ENCODE measurements at regions not wholly inside any gene's neighbourhood (a gene's known extent, or its start where the extent isn't known, plus 50 kb on each side); places are given as distances from the start of the nearest gene placed in this dataset.
A peak's percentile ranks its signal among the peaks of the same experiment; 100 is the strongest.

- no peak for DNase-seq (ENCODE audit: low read depth, low spot score)
Measured at GRCh38 chr7:130960208-130960988, 226.4 kb upstream of the KLF14 start.

GRCh38 chr7:130961128-130961601 is 227.2 kb upstream of the KLF14 start:
- DNase-seq (ENCODE audit: low read depth, low spot score) = no peak

GRCh38 chr7:130962109-130962508 is 228.1 kb upstream of the KLF14 start:
- DNase-seq (ENCODE audit: low read depth, low spot score) = no peak

GRCh38 chr7:130963339-130963738 is 229.3 kb upstream of the KLF14 start:
- DNase-seq (ENCODE audit: low read depth, low spot score) = no peak

GRCh38 chr7:130965515-130965914 is 231.5 kb upstream of the KLF14 start:
- no peak for DNase-seq (ENCODE audit: low read depth, low spot score)

- DNase-seq (ENCODE audit: low read depth, low spot score) = no peak
Measured at GRCh38 chr7:130966246-130967009, 232.4 kb upstream of the KLF14 start.

GRCh38 chr7:130970196-130970595 is 236.2 kb upstream of the KLF14 start:
- DNase-seq (ENCODE audit: low read depth, low spot score) = no peak

GRCh38 chr7:130970696-130971095 is 236.7 kb upstream of the KLF14 start:
- DNase-seq (ENCODE audit: low read depth, low spot score) = no peak

GRCh38 chr7:130971297-130971696 is 237.3 kb upstream of the KLF14 start:
- DNase-seq (ENCODE audit: low read depth, low spot score) = no peak

GRCh38 chr7:130972201-130972600 is 238.2 kb upstream of the KLF14 start:
- no peak for DNase-seq (ENCODE audit: low read depth, low spot score)

GRCh38 chr7:130973637-130974036 is 239.6 kb upstream of the KLF14 start:
- DNase-seq (ENCODE audit: low read depth, low spot score) = no peak

- DNase-seq (ENCODE audit: low read depth, low spot score) = no peak
Measured at GRCh38 chr7:130974169-130974568, 240.2 kb upstream of the KLF14 start.

GRCh38 chr7:130974794-130975193 is 240.8 kb upstream of the KLF14 start:
- no peak for DNase-seq (ENCODE audit: low read depth, low spot score)

- DNase-seq (ENCODE audit: low read depth, low spot score) = no peak
Measured at GRCh38 chr7:130975731-130976130, 241.7 kb upstream of the KLF14 start.

- peak; percentile 30 for DNase-seq (ENCODE audit: low read depth, low spot score)
Measured at GRCh38 chr7:130982160-130982638, 248.2 kb upstream of the KLF14 start.

- no peak for DNase-seq (ENCODE audit: low read depth, low spot score)
Measured at GRCh38 chr7:130982651-130983050, 248.6 kb upstream of the KLF14 start.

- no peak for DNase-seq (ENCODE audit: low read depth, low spot score)
Measured at GRCh38 chr7:130985361-130985760, 251.4 kb upstream of the KLF14 start.

GRCh38 chr7:130986261-130986690 is 252.3 kb upstream of the KLF14 start:
- no peak for DNase-seq (ENCODE audit: low read depth, low spot score)

- no peak for DNase-seq (ENCODE audit: low read depth, low spot score)
Measured at GRCh38 chr7:130987092-130987491, 253.1 kb upstream of the KLF14 start.

- no peak for DNase-seq (ENCODE audit: low read depth, low spot score)
Measured at GRCh38 chr7:130988443-130988842, 254.4 kb upstream of the KLF14 start.

- no peak for DNase-seq (ENCODE audit: low read depth, low spot score)
Measured at GRCh38 chr7:130989101-130989795, 255.2 kb upstream of the KLF14 start.

GRCh38 chr7:130990178-130990832 is 256.3 kb upstream of the KLF14 start:
- no peak for DNase-seq (ENCODE audit: low read depth, low spot score)

Measured in iPS DF 19.7 (cell line).